ENCODE measurements at regions not wholly inside any gene's neighbourhood (a gene's known extent, or its start where the extent isn't known, plus 50 kb on each side); places are given as distances from the start of the nearest gene placed in this dataset.

DNA sequence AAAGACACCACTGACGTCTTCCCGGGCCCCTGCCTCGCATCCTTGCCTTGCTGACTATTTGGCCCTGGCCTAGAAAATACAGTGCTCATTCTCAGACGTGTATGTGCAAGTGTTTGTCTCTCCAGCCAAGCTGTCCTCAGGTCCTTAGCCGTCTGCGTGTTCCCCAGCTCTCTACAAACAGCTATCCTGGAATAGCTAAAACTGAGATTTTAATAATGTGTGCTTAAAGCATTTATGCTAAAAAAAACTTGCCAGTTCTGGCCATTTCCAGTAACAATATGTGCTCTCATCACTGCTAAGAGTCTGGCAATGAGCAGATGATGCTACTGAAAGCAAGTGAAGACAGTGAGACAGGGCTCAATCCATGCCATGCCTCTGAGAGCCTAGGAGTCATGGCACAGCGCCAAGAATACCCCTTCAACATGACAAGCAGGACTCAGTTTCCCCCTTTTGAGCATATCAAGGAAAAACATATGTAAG is 55.7 kb downstream of the IRF2BP2 start:
- no peak for DNase-seq

DNA sequence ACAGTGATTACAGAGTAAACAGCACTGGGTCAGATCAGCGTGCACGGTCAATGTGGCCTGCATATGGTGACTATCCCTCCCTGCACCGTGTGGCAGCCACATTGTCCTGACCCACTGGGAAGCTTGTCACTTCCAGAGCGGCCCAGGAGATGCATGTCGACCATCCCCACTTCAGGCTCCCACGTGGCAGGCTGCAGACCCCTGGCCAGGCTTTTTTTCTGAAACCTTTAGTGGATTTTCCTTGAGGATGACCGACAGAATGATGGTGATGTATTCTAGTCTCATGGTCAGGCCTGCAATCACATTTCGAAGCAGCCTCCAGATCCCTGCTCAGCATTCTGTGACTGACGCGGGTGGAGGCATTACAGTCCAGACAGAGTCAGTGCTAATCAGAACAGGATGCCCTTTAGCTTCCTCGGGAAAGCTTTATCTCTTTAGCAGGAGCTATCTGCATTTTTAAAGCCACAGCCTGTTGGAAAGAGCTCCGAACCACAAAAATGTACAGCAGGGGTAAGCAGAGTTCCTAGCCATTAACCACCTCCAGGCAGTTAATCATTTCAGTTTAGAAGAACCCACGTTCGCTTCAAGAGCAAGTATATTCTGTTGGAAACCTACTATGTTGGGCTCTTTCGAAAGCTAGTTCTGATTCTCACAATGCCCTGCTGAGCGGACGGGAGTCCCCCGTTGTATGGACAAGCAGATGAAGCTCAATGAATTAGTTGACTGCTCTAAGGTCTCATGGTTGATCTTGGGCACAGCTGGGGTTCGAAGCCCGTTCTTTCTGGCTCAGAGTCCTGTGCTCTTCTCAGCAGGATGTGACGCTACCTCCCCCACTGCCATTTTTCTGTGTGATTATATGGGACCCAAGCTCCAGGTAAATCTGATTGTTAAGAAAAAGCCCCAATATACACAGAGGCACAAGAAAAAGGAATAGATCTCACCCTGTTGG is 56.5 kb downstream of the IRF2BP2 start:
- DNase-seq, result no peak

DNA sequence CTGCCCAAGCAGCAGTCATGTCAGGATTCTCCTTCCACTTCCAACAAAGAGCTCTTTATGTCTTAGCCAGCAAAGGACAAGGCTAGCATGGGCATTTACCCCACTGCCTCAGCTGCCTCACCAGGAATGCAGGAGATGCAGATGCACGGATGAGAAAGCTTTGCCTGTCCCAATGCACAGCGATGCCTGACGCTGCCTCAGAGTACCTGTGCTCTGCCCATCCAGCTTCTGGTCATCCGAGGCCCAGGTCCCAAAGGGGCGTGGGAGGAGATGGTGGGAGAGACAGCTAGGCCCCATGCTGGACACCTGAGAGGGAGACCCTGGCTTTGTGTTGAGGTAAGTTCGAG is 59.0 kb downstream of the IRF2BP2 start:
- no peak for DNase-seq

DNA sequence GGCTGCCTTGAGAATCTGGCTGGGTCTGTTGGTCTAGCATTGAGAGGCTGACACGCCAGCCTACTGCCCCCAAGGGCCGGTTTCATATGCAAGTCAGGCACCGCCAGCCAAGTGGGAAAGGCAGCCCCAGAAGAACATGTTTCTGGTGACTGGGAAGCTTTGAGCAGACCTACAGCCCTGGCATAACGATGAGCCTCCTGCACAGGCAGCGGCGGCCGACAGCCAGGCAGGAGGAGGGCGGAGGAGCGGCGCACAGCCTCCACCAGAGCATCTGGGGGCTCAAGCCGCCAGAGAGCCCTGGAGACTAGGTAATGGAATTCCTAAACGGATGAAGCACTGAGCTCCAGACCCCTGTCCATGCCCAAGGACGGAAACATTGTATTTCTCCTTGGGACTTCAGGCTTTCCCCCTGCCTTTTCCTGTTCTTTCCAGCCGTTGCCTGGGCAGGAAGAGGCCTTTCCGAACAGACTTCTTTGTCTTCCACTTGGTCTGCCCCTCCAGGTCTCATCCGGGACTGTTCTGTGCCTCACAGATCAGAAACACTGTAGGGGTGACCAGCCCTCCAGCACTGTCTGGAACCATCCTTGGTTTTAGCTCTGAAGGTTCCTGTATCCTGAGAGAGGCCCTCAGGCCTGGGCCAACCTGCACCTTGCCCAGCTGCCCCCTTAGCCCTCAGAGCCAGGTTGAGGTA is 59.5 kb downstream of the IRF2BP2 start:
- DNase-seq, result no peak

DNA sequence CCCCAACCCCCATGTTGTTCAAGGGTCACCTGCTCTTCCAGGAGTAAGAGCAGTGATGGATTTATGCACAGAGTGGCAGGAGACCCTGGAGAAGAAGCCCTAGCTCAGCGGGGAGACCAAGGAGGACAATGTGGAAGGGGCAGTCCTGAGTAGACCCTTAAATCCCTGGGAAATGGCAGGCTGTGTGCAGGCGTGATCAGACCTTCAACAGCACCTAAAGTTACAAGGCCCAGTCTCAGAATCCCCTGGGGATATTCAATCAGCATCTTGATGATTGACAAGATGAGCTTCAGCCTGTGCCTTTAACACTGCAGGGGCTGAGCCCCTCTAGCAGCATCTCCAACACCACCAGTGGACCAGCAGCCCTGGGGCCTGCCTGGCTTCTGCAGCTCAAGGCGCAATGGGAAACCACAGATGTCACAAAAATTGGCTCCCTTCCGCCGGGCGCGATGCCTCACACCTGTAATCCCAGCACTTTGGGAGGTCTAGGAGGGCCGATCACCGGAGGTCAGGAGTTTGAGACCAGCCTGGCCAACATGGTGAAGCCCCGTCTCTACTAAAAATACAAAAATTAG is 60.4 kb downstream of the IRF2BP2 start:
- DNase-seq, result no peak

DNA sequence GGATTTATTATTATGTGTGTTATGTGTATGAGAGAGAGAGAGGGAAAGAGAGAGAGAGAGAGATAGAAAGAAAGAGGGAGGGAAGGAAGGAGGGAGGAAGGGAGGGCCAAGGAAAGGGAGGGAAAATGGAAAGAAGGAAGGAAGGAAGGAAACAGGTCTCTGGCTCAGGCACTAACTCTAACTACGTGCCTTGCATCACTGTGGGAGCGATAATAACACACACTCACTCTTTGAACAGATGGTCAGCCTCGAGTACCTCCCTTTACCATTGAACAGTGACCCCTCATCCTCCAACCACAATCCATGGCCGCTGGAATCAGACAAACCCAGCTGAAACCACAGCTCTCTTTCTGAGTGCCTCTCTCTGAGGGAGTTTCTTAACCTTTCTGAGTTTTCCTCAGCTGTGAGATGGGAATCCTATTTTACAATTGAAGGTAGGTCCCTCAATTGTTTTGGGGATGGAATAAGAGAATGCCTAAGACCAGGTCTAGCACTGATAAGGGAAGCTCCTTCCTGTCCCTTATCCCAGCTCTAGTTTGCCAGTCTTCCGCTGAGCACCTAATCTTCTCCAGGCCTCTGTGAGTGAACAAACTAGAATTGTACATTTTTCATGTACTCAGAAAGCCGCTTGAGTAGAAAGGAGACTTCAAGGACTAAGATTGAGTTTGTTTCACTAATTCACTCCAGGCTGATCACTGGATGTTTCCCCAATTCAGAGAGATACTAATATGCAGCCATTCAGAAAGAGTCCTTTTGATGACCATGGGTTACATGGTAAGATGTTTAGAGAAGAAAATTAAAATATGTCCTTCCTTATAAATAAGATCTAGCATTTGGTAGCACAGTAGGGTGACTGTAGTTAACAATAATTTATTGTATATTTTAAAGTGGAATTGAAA is 62.8 kb downstream of the IRF2BP2 start:
- no peak for DNase-seq

DNA sequence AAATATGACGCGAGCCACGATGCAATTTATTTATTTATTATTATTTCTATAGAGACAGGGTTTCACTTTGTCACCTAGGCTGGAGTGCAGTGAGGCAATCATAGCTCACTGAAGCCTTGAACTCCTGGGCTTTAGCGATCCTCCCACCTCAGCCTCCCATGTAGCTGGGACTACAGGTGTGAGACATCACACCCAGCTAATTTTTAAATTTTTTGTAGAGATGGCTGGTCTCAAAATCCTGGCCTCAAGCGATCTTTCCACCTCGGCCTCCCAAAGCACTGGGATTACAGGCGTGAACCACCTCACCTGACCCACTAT is 63.6 kb downstream of the IRF2BP2 start:
- DNase-seq, result no peak

DNA sequence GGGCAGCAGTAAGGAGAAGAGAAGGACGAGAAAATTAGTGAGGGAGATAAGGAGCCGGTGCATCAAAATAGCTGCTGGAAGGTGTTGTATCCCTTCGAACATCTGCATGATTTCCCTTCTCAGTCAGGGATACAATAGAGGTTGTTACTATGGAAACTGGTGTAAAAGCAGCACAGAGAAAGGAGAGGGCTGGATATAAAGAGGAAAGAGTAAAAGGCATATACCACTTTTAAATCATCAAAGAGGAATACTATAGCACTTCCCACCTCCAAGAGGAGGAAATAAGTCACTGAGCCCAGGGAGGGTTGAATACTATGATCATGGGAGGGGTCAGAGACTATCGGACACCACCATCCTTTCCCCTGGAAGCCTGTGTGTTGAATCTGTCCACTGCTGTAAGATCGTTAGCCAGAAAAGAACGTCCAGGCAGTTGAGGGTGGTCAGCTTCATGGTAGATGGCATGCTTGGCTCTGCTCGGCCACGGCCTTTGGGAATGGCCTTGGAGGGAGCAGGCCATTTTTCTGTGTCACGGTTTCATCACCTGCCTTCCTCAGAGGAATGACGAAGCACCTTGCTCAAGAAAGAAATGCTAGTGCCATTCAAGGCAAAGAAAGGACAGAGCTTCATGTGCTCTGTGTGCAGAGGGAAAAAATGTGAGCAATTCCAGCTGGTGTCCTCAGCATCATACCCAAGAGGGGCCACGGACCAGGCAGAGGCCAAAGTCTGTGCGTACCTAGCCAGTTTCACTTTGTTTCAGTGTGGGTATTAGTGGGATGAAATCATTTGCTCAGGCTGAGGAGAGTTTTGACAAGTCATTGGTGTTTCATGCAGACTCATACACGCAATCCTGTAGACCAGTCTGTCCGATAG is 64.2 kb downstream of the IRF2BP2 start:
- DNase-seq, result no peak

DNA sequence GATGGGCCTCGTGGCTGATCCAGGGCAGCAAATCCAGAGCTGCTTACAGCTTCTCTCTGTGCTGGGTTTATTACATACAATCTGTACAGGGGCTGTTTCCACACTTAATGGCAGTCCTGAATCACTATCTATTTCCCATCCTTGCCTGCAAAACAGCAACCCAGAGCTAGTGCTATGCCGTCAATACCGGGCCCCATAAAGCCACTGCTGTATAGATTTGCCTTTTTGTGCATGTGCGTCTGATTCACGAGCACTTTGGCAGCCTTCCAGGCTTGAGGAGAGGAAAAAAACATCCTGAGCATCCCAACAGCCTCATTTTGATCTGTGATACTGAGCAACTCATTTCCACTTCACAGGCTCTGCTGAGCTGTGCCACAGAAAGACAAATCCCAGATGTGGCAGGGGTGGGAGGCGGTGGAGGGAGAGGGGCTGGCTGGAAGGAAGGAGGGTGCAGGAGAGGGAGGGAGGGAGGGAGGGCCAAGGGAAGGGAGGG is 65.2 kb upstream of the TARBP1 start:
- DNase-seq, result peak; percentile 49 to 59

DNA sequence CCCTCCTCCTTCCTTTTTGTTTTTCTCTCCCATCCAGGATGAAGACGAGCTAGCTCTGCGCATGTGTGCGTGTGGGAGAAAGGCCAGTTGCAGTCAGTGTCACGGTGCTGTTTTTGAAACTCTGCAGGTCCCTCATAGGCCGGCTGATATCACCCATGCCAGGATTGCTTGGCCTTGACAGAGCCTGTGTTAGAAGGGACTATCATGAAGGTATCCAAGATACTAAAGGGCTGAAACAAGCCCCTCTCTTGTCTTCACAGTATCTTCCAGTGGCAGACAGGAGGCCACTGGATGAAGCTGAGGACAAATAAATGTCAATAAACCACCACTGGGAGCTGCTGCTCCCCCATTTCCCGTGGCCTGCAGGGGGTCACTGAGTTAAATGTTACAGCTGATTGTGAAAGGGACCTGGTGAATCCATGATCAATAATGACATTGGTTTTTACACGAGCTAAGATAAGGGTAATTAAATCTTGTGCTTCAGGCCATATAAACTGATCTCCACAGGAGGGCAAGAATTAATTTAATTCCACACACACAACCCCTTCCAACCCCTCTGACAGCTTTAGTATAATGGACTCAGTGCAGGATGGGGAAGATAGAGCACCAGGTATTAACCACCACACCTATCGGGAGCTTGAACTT is 64.6 kb upstream of the TARBP1 start:
- DNase-seq, result no peak

DNA sequence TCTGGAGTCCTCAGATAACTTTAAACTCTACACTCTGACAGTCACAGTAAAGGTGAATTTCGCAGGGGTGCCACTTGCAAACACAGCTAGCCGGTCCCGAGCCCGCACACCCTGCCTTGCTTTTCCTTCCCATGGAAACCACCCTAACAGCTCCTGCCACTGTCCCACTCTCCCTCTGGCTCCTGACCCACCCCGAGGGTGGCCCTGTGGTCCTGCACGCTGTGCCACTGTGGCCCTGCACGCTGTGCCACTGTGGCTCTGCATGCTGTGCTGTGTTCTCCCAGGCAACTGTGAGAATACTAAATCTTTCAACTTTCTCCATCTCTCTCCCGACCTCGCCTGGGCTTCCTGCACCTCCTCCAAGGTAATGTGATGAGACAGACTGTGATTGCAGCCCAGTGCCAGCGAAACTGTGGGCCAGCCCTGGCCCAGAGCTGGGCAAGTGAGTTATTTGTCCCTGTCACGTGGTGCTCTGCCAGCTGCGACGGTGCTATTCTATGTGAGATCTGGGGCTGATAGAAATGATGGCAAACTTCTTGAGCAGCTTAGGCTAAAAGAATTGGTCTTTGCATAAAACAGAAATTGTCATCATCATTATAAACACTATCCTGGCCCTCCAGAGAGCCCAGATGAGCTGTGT is 63.4 kb upstream of the TARBP1 start:
- DNase-seq, result no peak

DNA sequence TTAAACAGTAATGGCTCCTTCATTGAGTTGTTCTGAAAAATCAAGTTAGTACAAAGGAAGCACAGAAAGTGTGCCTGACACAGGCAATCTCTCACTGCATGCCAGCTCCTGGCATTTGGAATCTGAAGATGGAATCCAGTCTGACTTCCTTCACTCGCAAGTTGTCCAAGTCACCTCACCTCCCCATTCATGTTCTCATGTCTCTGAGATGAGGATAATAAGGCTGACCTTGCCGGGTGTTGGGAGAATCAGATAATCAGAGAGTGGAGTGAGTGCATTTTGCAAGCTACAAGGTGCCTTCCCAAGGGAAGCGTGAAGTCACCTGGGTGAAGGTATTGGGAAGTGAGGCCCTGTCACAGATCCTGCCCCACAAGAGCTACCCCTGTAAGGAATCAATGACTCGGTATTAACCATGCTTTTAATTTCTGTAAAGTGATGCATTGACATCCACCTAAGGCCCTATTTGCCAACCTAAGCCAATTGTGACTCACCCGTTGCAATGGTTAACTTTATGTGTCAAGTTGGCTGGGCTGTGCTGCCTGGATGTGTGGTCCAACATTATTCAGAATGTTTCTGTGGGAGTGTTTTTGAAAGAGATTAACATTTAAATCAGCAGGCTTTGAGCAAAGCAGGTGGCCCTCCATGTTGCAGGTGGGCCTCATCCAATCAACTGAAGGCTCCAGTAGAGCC is 62.5 kb upstream of the TARBP1 start:
- DNase-seq, result no peak

DNA sequence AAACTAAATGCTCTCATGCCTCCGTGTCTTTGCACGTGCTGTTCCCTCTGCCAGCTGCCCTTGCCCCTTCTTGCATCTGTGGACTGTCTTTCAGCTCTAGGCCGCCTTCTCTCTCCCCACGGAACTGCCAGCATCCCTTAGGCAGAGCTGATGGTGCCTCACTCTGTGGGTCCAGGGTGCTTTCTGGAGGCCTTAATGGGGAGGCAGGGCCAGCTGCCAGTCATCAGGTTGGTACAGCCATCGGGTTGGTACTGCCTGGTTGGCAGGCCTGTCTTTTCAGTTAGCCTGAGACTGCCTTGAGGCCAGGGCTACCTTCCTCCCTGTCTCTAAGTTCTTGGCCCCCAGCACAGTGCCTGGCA is 61.4 kb upstream of the TARBP1 start:
- no peak for DNase-seq

DNA sequence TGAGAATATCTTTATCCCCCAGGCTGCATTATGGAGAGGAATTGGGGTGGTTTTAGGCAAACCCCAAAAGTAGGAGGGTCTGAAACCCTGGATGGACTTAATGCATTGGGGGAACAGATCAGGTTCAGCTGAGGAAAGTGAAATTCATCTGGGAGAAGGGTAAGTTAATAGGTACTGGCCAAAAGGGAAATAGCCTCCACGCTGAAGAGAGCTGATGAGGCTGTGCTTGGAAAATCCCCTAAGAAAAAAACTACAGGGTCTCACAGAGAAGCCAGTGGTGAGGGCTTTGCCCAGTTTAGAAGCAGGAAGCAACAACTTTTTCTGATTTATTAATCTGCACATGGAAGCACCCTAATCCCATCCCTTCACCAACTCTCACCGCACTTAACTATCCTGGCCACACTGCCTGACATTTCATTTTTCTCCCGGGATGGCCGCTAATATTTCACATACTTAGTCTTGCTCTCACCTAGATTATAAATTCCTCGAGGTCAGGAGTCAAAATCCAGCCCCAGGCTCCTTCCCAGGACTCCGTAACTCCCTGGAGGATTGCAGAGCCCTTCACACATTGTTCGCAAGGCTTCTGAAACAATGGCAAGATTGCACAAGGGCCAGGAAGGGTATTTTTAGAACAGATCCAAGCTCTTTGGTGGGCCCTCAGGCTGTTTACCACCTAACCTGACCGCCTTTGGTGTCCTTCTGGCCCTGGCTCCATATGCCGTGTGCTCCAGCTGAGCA is 60.9 kb upstream of the TARBP1 start:
- no peak for DNase-seq

DNA sequence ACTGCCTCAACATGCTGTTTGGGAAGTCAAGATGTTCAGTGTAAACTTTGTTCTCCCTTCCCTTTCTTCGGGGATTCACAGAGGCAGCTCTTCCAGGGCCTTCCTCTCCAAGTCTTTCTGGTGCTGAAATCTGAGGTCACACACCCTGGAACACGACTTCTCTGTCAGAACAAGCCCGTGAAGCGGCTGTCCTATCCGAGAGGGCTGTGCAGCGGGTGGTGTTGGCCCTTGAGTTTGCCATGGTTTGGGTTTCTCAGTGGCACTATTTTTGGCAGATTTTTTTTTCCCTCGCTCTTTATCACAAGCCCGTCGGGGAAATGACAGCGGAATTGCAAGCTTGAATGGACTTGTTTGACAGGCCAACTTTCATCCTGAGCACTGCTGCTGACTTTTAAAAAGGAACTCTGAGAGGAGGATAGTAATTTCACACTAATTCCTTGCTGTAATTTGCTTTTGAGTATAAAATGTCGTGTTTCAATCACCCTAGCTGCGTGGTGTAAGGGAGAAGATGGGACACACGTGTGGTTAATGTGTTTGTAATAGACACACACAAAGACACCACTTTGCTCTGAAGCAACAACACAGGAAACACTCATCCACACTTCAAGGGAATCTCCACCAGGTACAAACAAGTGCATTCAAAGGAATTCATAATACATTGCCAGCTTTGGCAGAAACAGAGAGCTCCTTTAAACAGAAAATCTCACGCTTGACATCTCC is 60.1 kb upstream of the TARBP1 start:
- DNase-seq, result no peak

DNA sequence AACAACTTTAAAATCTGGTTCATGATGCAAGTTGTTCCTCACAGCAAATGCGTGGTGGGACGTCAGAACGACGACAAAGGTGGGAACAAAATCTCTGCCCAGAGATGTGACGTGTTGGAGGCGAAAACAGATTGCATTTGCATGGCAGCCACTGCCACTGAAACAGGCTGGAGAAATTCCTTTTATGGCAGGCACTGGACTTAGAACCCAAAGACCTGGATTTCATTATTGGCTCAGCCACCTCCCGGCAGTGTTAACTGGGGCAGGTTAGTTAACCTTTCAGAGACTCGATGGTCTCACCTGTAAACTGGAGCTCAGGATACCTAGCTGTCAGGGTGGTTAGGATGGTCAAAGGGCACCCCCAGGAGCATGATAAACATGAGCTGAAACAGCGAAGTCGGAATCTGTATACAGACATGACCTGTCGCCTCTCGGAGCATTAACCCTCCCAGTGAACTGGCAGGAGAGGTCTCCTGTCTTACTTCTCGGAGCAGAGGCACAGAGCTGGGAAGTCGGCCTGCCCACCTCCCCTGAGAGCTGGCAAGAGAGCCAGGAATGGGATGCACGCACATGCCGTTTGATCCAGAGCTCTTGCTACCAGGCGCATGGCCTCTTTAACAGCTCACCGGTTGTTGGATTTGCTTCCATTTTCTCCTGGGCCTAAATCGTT is 59.2 kb upstream of the TARBP1 start:
- DNase-seq, result no peak

DNA sequence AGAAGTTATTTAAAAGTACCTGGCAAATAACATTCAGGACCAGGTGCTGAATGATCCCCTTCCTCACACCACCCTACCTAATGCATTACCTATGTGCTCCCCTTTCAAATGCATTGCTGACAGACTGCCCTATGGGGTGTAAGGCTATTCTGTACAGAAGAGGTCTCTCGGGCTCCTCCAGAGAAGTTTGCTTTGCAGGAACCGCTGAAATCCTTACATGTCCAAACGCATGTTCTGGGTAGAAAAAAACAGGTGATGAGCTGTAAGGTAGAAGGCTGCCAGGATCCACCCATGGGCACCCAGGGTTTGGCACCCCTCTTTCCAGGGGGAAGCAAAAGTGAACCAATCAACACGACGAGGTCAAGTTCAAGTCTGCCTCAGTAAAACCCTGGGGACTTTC is 58.3 kb upstream of the TARBP1 start:
- no peak for DNase-seq

DNA sequence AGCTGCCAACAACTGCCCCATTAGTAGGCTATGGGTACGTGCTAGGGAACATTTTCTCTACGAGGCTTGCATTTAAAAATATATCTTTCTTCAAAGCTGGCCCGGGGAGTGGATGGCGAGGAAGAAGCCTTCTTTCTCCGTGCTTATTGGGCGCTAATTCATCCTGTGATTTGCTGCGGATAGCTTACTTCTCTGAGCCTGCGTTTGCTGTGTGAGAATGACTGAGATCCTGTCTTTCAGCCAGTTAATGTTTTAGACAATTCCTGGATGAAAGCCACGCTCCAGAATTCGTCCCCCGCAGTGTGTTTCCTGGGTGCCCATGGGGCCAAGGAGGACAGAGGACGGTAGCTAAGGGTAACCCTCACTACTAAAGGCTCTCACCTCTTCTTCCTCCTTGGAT is 57.8 kb upstream of the TARBP1 start:
- DNase-seq, result no peak
